ENCODE measurements at regions not wholly inside any gene's neighbourhood (a gene's known extent, or its start where the extent isn't known, plus 50 kb on each side); places are given as distances from the start of the nearest gene placed in this dataset.

- no peak for TF ChIP-seq CTCF (IDR thresholded peaks at IDR 0.05)
- no peak for TF ChIP-seq POLR2A (IDR thresholded peaks at IDR 0.05; ENCODE audit: low read depth)
Measured at GRCh38 chr11:119501777-119502405, 78.9 kb upstream of the THY1 start.
